ENCODE measurements at regions not wholly inside any gene's neighbourhood (a gene's known extent, or its start where the extent isn't known, plus 50 kb on each side); places are given as distances from the start of the nearest gene placed in this dataset.
A peak's percentile ranks its signal among the peaks of the same experiment; 100 is the strongest.

DNA sequence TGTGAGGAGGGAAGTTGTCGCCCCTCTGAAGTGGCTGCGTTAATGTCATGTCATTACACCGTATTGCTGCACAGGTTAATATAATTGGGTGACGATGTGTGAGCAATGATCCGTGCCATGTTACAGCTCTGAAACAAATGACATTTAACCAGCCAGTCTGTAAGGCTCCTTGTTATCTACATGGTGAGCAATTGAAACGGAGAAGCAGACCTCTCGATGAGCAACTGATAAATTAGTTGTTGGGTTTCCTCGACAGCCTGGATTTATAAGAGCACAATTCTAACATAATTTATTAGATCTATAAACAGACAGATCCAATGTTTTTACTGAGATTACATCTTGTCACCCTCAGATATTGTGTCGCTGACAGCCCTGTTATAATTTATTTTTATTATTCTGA, 49.9 kb upstream of the MAFB start:
- DNase-seq (ENCODE audit: low spot score), result no peak
- Histone ChIP-seq H3K4me3 (no peak overlapping the region), H3K27ac (no peak overlapping the region)
- TF ChIP-seq CTCF (IDR thresholded peaks at IDR 0.05), result no peak

DNA sequence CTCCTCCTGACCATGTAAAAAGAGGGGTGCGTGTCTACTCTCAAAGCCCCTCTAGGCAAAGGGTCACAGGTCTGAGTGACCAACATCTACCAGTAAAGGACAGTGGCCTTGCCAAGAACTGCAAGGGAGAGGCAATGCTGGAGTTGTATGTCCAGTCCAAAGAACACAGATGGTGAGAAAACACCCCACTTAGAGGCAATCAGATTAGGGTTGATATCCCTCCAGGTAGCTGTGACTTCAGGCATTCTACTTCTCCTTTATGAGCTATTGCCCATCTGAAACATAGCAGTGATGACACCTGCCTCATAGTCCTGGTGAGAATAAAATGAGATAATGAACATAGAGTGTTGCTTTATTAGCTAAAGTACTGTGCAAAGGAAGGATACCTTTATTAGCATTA, 50.8 kb upstream of the MAFB start:
- no peak overlapping the region for H3K27ac ChIP-seq
- no peak for DNase-seq (ENCODE audit: low spot score)
- no peak for TF ChIP-seq CTCF (IDR thresholded peaks at IDR 0.05)
- H3K4me3 ChIP-seq, result no peak overlapping the region

GRCh38 chr20:40741507-40742106, 52.6 kb upstream of the MAFB start:
- H3K4me3 ChIP-seq, result no peak overlapping the region
- no peak for DNase-seq (ENCODE audit: low spot score)

DNA sequence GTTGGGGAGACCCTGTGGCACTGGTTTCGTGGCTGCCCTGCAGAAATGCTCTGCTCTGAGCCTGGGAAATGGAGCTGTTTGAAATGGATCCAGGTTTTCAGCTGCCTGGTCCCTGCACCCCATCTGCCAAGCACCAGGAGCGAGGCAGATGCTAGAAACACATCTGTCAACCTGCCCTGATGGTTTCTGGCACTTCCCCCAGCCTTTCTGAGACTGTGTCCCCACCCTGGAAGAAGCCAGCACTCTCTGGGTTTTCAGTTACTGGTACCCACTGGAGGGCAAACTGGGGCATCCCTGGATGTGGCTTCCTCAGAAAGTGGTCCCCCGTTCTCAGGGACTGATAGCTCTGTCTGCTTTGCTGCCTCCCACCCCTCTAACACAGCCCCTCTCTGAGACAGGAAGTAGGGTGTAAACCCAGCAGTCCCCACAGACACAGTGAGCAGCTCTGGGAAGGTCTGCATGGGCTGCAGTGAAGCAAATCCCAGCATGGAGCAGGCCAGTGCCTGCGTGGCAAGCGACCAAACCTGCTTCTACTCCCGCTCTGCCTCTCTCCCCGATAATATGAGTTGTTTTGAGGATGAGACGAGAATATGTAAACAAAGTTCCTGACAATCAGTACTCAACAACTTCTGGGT, 54.2 kb upstream of the MAFB start:
- H3K4me3 ChIP-seq, result no peak overlapping the region
- no peak for DNase-seq (ENCODE audit: low spot score)
- no peak overlapping the region for H3K27ac ChIP-seq
- TF ChIP-seq CTCF (IDR thresholded peaks at IDR 0.05), result no peak

More at GRCh38 chr20:40741507-40742106, 52.6 kb upstream of the MAFB start:
- H3K27ac ChIP-seq, result no peak overlapping the region
- TF ChIP-seq CTCF (IDR thresholded peaks at IDR 0.05), result peak; percentile 54

- Histone ChIP-seq H3K4me3 (no peak overlapping the region), H3K27ac (no peak overlapping the region)
- no peak for TF ChIP-seq CTCF (IDR thresholded peaks at IDR 0.05)
- no peak for DNase-seq (ENCODE audit: low spot score)
Measured at GRCh38 chr20:40744072-40744817, 55.2 kb upstream of the MAFB start.

DNA sequence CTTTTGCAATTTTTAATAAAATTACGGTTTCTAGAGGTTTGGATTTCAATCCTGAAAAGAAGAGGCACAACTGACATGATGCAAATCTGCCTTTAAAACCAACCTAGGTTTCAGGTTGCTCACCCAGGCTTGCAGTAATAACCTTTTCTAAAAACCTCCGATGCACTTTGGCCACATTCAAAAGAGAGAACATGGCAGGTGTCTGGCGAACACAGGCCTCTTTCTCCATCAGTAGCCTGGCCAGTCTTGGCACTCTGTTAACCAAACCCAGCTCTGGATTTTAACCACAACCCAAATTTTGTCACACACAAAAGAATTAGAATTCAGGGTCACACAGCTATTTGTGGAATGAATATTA, 55.8 kb upstream of the MAFB start:
- Histone ChIP-seq H3K4me3 (no peak overlapping the region), H3K27ac (no peak overlapping the region)
- DNase-seq (ENCODE audit: low spot score), result no peak
- no peak for TF ChIP-seq CTCF (IDR thresholded peaks at IDR 0.05)

DNA sequence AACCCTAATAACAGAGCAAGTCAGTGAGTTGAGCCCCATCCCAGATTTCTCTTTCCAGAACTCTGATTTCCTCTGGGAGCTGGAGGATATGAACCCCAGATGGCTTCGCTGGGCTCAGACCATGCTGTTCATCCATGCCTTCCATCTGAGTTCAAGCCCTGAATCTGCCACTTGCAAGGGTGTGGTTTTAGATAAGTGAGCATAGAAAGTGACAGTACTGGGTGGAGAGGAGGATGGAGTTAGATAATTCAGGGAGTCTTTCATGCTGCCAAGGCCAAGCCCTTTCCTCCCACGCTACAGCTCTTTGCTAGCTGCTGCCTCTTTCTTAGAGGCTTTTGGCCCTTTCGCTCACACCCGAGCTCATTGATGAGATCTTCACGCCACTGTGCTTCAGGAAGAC, 57.2 kb upstream of the MAFB start:
- no peak for TF ChIP-seq CTCF (IDR thresholded peaks at IDR 0.05)
- Histone ChIP-seq H3K27ac (no peak overlapping the region), H3K4me3 (no peak overlapping the region)
- DNase-seq (ENCODE audit: low spot score), result no peak
